NT2/D1 (cell line): ENCODE measurements at regions not wholly inside any gene's neighbourhood (a gene's known extent, or its start where the extent isn't known, plus 50 kb on each side); places are given as distances from the start of the nearest gene placed in this dataset.
"Not testable (repeated sequence)": the region's sequence is repeated elsewhere in the genome, so short reads cannot be mapped to it uniquely, and the experiment has no call there.

Source experiments
- DNase-seq: peaks from one replicate; pipeline ENCODE4 v3.0.0-alpha.2; 2011; ENCODE audit warnings: low read depth, low spot score
- H3K27me3 ChIP-seq: 2 replicates; pipeline ENCODE4 v1.6.0; 2011; ENCODE audit warnings: mild to moderate bottlenecking; ENCODE audit not compliant: insufficient read length, insufficient read depth
- H3K36me3 ChIP-seq: 2 replicates; pipeline ENCODE4 v1.6.1; 2011; ENCODE audit warnings: mild to moderate bottlenecking, low read length, mixed read lengths; ENCODE audit not compliant: insufficient read depth, insufficient read length
- H3K4me1 ChIP-seq: 2 replicates; pipeline ENCODE4 v1.5.1; 2011; ENCODE audit not compliant: insufficient read depth, insufficient read length
- H3K4me3 ChIP-seq: 2 replicates; pipeline ENCODE4 v1.5.1; 2011; ENCODE audit warnings: low read depth; ENCODE audit not compliant: insufficient read length
- H3K9ac ChIP-seq: 2 replicates; pipeline ENCODE4 v1.6.0; 2011; ENCODE audit warnings: low read depth; ENCODE audit not compliant: insufficient read length
- H3K9me3 ChIP-seq: 2 replicates; pipeline ENCODE4 v1.5.1; 2011; ENCODE audit warnings: mild to moderate bottlenecking, low read length; ENCODE audit not compliant: insufficient read depth
- SUZ12 ChIP-seq: IDR thresholded peaks from 2 replicates; pipeline ENCODE4 v1.6.1; 2011; ENCODE audit not compliant: insufficient read length, insufficient read depth; ENCODE audit errors: extremely low read depth
- YY1 ChIP-seq: IDR thresholded peaks from 2 replicates; pipeline ENCODE4 v1.6.1; 2011; ENCODE audit not compliant: insufficient read length, insufficient read depth
- ZNF274 ChIP-seq: IDR thresholded peaks from 2 replicates; pipeline ENCODE4 v1.6.1; 2011; ENCODE audit warnings: mild to moderate bottlenecking, low read depth, low read length

DNA sequence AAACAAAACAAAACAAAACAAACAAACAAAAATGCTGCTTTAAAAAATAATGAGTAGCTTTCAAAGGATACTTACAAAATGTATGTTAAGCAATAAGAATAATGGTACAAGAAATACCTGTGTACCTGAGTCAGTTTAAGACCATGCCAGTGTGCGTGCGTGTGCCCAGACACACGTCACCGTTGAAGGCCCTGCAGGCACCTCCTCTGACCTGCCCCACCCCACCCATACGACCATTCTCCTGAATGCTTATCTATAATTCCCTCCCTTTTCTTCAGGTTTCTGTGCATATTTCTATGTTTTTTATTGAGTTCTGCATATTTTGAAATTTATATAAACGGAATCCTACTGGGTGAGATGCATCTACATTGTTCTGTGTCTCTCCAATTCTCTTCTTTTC is 374.2 kb upstream of the KLF6 start:
- Histone ChIP-seq H3K36me3 (no peaks in the 10 kb centered on the region), H3K9ac (no peak overlapping the region), H3K4me1 (no peaks in the 10 kb centered on the region), H3K4me3 (no peak overlapping the region), H3K27me3 (no peaks in the 10 kb centered on the region), H3K9me3 (no peaks in the 10 kb centered on the region)
- TF ChIP-seq YY1 (no peak), ZNF274 (no peak), SUZ12 (no peak)
- DNase-seq = no peak

DNA sequence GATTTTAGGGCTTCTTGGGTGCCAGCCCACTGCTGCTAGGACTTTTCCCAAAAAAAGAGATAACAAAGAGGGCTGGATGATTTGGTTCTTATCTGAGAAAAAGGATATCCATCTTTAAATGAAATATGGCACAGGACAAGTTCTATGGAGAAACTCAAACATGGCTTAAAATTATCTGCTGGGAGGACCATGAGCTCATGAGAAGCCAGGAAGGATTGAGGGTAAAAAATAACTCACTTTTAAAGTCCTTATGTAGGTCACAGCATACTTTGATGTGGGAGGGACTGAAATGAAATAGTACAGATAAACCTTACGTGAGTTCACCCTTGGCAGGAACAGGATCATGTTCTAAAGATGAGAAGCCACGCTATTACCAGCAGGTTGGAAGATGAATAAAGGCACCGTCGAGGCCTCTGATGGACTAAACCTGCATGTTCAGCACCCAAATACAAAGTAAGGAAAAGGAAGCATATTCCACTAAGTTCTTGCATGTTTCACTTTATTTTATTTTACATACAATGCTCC is 369.2 kb upstream of the KLF6 start:
- Histone ChIP-seq H3K36me3 (no peaks in the 10 kb centered on the region), H3K4me1 (no peaks in the 10 kb centered on the region), H3K9me3 (no peaks in the 10 kb centered on the region), H3K4me3 (no peak overlapping the region), H3K27me3 (no peaks in the 10 kb centered on the region), H3K9ac (no peak overlapping the region)
- TF ChIP-seq ZNF274 = no peak
- no peak for TF ChIP-seq SUZ12
- TF ChIP-seq YY1 = no peak
- no peak for DNase-seq

DNA sequence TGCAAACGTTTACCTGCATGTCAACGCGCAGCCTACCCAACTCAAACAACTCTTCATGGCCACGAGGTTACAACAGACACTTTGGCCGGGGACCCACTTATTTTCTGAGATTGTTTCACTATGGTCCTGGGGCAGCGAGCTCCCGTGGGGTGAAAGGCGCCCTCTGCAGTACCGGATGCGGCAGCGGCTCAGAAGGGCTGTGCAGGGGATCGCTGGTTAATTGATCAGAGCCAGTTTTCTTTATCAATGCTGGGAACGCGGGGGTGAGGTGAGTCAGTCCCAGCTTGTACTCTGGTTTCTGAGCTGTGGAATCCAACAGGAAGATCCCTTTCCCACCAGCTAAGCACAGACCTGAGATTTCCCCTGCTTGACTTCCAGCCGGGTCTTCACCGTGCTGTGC is 366.5 kb upstream of the KLF6 start:
- H3K36me3 ChIP-seq = no peaks in the 10 kb centered on the region
- DNase-seq = no peak
- H3K4me1 ChIP-seq = no peaks in the 10 kb centered on the region
- H3K27me3 ChIP-seq = no peaks in the 10 kb centered on the region
- H3K4me3 ChIP-seq = no peak overlapping the region
- H3K9me3 ChIP-seq = no peaks in the 10 kb centered on the region
- TF ChIP-seq YY1 (no peak), ZNF274 (no peak), SUZ12 (no peak)
- H3K9ac ChIP-seq = no peak overlapping the region

DNA sequence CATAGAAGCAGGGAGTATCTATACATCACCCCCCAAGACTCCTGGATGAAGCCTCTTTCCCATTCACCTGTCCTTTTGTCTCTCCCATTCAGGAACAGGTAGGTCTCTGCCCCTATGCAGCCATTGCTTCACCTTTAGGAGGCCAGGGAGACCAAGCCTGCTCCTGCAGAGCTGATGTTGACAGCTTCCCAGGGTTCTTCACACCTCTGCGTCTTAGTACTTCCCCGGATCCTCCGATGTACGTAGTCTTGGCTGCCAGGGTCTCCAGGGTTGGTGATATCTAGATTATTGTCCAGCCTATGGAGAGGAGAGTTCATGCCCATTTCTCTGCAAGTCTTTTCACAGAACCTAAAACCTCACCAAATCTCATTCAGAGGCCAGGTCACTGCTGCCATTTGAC is 365.7 kb upstream of the KLF6 start:
- no peak overlapping the region for H3K9ac ChIP-seq
- no peaks in the 10 kb centered on the region for H3K9me3 ChIP-seq
- DNase-seq = no peak
- H3K4me1 ChIP-seq = no peaks in the 10 kb centered on the region
- no peak overlapping the region for H3K4me3 ChIP-seq
- no peak for TF ChIP-seq SUZ12
- no peak for TF ChIP-seq YY1
- TF ChIP-seq ZNF274 = no peak
- H3K36me3 ChIP-seq = no peaks in the 10 kb centered on the region
- no peaks in the 10 kb centered on the region for H3K27me3 ChIP-seq

DNA sequence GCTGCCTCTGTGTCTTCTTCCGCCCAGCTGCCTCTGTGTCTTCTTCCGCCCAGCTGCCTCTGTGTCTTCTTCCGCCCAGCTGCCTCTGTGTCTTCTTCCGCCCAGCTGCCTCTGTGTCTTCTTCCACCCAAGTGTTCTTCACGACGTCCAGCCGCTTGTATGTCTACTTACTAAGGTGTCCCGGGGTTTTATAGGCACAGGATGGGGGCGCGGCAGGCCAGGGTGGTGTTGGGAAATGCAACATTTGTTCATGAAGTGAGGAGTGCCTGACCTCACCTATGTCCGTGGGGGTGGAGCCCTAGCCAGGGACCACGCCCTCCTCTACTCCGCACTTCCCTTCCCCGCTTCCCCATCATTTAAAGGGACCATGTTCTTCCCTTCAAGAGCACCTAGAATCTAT is 364.5 kb upstream of the KLF6 start:
- H3K9ac ChIP-seq, H3K27me3 ChIP-seq, DNase-seq, H3K4me1 ChIP-seq, H3K9me3 ChIP-seq, H3K36me3 ChIP-seq, H3K4me3 ChIP-seq: not testable (repeated sequence)

DNA sequence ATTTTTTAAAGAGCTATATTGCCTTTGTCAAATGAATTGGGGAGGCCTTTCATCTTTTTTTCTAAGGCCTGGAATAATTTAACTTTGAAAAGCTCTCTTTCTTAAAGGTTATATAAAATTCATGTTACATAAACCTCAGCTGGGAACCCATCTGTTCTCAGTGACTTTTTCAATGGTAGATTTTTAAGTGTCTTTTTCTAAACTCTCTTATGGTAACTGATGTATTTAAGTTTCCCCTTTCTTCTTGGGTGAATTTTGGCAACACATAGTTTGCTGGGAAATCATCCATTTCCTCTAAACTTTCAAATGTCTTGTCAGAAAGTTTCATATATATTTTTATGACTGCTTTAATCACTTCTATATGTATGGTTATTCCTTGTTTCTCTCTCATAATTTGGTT is 362.2 kb upstream of the KLF6 start:
- no peak for DNase-seq
- no peaks in the 10 kb centered on the region for H3K36me3 ChIP-seq
- no peaks in the 10 kb centered on the region for H3K9me3 ChIP-seq
- no peaks in the 10 kb centered on the region for H3K27me3 ChIP-seq
- no peak overlapping the region for H3K9ac ChIP-seq
- H3K4me1 ChIP-seq = no peaks in the 10 kb centered on the region
- no peak for TF ChIP-seq SUZ12
- TF ChIP-seq ZNF274 = no peak
- TF ChIP-seq YY1 = no peak
- no peak overlapping the region for H3K4me3 ChIP-seq

DNA sequence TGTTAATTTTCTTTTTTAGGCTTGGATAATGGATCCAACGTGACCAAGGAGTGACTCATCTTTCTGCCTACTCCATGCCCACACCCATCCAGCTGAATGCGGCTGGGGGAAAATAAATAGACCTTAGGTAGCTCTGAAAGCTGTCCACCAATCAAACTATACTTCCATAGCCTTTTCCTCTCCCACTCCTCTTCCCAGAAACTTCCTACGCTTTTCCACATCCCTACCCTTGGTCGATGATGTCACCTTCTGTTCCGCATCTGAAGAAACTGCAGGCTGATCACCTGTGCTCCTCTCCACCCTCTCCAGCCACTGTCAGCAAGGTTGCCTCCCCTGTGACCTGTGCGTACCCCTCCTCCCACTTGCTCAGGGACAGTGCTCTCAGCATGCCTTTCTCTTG is 359.8 kb upstream of the KLF6 start:
- no peaks in the 10 kb centered on the region for H3K36me3 ChIP-seq
- no peaks in the 10 kb centered on the region for H3K27me3 ChIP-seq
- TF ChIP-seq ZNF274 (no peak), SUZ12 (no peak), YY1 (no peak)
- no peak overlapping the region for H3K9ac ChIP-seq
- no peak for DNase-seq
- H3K9me3 ChIP-seq = no peaks in the 10 kb centered on the region
- no peaks in the 10 kb centered on the region for H3K4me1 ChIP-seq
- H3K4me3 ChIP-seq = no peak overlapping the region

DNA sequence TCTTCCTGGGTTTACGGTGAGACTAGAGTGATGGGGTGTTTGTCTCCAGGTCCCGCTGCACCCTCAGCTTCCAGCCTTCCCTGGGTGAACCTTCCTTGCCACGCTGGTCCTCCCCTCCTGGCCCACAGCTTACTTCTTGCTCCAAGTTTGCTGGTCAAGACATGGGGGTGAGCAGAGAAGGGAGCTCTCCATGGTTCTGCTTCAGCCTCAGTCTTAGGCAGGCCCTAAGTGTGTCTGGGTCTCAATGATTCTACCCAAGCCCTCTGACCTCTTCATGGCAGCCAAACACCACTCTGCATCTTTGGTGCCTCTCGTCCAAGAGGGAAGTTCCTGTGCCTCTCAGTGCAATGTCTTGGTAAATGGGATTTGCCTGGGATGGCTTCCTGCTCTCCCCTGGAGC is 356.5 kb upstream of the KLF6 start:
- H3K4me1 ChIP-seq = no peaks in the 10 kb centered on the region
- no peak for DNase-seq
- H3K36me3 ChIP-seq = no peaks in the 10 kb centered on the region
- H3K9ac ChIP-seq = no peak overlapping the region
- no peaks in the 10 kb centered on the region for H3K27me3 ChIP-seq
- TF ChIP-seq YY1 (no peak), SUZ12 (no peak), ZNF274 (no peak)
- no peak overlapping the region for H3K4me3 ChIP-seq
- H3K9me3 ChIP-seq = no peaks in the 10 kb centered on the region
